Stimulated activated naive CD4-positive, alpha-beta T cell treated with Interleukin-2 at 50 U/mL for 16 hours (primary cell): ENCODE measurements at regions not wholly inside any gene's neighbourhood (a gene's known extent, or its start where the extent isn't known, plus 50 kb on each side); places are given as distances from the start of the nearest gene placed in this dataset.
"Not testable (repeated sequence)": the region's sequence is repeated elsewhere in the genome, so short reads cannot be mapped to it uniquely, and the experiment has no call there.

Experiments used
- DNase-seq: peaks from one replicate; lab custom pipeline; 2025; lab: John Stamatoyannopoulos, UW

DNA sequence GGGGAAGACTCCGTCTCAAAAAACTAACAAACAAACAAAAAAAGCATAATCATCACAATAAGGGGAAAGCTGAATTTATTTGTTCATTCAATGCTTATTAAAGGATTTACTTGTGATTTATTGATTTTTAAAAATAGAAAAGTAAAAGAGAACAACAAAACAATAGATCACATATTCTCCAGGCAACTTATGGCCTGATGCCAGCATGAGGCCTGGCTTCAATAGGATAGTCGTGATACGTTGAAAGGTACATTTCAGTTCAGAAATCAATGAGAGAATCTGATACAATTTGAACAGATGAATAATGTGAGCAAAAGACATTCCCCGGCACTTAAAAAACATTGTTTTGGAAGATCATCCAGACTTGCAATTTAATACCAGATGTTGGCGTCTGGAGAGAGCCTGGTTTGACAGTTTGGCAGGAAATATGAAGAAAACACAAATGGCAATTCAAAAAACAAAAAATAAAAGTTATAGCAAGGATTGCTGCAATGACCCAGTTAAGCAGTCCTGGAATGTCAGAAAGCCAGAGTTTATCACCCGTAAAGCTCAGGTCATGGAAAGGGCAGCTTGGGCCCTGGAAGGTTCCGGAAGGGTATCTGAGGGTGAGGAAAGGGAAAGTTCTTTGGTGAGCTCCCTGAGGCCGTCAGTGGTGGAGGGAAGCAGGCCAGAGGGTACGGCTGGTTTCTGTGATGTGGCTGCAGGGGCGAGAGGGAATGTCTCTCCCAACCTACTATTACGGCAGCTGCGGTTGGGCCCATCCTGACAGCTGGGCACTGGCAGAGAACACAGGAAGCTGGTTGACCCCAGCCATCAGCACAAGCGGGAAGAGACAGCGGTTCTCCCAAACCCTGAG, 230.2 kb upstream of the HES1 start:
- no peak for DNase-seq

DNA sequence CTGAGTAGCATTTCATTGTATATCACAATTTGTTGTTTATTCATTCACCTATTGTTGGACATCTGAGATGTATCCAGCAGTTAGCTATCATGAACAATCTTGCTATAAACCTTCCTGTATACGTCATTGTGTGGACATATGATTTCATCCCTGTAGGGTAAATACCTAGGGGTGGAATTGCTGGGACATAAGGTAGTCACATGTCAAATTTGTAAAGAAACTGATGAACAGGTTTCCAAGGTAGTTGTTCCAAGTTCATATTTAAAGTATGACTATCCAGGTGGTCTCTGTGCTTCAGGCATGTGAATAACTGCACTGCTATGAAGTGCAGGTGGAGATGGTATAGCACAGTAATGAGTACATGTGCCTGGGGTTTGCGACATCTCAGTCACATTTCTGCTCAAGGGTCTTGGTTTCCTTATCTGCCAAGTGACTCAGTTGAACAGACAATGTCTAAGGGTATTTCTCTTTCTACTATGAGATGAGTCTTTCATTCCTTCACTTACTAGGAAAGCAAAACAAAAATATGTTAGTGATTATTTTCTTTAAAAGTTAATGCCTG, 229.0 kb upstream of the HES1 start:
- DNase-seq: no peak

DNA sequence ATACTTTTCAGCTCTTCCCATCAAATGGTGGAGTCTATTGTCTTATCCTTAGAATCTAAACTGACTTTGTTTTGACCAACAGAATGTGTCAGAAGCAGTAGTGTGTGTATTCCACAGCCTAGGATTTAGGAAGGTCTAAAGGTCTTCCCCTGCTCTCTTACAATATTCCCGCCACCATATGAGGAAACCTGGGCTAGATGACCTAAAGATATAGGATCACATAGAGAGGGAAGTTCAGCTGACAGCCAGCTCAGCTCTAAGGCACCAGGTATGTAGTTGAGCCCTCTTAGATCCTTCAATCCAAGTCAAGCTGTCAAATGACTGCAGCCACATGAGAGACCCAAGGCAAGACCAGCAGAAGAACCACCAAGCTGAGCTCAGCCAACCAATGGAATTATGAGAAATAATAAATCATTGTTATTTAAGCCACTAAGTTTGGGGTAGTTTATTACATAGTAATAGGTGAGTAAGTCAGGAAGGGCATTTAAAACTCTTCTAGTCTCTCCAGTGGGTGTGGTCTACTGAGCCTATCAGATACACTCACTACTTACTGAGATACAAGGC, 227.7 kb upstream of the HES1 start:
- DNase-seq: no peak

DNA sequence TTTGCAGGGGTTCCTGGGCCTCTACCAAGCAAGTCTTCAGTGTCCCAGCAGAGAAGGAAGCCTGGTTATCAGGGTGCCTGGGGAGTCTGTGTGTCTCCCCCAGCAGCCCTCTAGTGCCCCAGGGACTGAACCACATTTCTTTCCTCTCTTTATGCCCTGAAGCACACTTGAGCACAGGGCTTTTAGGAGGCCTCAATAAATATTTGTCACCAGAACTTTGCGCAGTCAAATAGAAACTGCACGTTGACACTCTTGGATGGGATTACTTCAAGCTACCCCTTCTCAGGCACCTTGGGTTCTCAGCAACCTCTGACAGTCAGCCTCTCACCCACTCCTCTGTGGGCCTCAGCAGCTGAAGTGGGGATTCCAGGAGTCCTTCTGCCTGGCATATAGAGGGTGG, 226.6 kb upstream of the HES1 start:
- DNase-seq: no peak

DNA sequence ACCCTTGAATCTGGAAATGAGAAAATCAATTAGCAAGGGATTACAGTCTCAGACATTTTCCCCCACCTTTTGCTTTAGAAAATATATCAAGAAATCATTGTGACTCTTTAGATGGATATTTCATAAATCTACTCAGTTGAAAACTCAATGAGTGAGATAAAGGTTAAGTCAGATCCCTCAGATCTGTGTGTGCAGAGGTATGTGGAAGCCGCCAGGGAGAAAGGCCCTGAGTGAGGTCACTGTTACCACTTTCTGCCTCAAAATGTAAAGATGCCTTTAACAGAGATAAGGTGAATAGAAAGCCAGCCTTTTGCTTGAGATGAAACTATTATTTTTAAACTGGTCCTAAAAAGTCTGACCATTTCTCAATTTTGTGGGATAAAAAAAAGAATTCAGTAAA, 225.6 kb upstream of the HES1 start:
- no peak for DNase-seq

DNA sequence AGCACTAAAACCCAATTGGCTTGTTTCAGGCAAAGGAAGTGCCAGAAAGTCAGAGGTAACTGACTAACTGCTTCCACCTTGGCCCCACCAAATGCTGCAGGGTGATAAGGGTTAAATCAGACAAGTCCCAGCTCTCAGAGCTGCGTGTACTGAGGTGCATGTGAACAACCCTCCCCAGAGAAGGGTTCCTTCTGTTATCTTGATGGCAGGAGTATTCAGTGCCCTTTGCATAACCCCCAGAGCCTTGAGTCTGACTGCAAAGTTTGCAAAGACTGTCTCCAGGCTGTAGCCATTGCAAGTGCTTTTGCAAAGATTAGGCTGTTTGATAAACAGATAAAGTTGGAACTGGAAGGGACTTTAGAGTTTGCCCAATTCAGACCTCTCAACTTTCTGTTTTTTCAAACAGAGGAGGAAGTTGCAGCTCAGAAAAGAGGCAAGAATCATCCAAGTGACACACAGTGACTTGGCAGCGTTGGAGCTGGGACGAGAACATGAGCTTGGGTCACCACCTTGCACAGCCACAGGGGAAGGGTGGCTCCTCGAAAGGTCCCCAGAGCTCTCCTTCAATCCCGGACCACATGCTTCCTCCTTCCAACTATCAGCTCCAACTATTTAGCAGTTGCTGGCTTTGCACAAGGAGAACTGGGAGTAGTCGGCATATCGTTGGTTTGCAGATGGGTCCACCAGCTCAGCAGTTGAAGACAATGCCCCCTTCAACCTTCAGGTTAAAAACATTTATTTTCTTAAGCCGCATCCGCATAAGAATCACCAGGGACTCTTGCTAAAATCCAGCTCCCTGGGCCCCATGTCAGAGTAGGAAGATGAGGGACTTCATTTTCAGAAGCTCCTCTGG, 224.8 kb upstream of the HES1 start:
- no peak for DNase-seq

DNA sequence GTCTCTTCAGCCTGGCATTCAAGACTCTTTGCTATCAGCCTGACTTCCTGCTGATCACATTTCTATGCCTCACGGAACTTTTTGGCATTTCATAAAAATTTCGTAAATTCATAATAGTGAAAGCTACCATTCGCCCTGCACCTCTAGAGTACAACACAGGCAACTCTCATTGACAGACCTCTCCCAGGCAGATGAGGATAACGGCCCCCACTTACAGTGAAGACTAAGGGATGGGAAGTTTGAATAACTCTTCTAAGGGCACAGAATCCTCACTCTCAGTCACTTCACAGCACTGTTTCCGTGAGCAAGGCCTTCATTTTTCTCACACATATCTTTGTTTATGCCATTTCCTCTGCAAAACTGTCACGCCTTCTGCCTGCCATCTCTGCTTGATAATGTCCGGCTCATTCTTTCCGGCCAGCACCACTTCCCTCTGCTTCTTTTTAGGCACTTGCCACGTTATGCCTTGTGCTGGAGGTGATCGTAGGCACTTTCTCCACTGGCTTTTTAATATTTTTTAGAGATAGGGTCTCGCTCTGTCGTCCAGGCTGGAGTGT, 224.1 kb upstream of the HES1 start:
- no peak for DNase-seq

DNA sequence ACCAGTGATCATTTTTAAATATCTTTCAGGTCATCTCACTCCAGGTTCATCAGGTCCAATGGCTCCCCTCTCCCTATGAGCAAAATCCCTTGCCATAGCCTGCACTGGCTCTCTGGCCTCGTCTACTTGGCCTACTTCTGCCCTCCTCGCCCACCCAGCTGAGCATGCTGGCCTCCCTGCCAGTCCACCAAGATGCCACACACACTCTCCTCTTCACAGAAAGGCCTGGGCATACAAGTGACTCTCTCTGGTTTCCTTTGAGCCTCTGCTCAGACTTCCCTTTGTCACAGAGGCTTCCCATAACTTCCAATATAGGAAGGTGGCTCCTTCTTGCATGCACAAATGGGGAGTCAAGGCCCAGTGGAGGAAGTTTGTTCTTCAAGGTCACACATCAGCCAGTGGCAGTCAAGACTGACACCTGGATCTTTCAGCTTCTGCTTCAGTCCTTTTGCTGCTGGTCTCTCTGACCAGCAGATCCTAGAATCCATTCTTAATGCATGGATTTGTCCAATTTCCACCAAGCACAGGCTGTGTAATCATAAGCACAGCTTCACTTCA, 223.2 kb upstream of the HES1 start:
- DNase-seq: no peak

DNA sequence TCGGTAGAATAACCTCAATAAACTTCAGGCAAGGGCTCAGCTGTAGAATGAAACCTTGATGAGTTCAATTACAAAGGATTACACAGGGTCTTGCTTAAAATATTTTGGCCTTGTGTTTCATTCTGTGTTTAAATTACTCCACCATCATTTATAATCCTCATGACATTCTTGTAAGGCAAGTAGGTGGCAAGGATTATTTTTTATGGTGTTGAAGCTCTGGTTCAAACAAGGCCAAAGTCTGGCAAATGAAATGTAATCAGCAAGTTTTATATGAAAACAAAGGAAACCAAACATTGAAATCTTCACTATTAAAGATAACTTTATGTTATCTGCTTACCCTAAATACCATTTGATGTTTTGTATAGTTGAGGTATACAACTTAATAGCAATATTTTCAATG, 221.3 kb upstream of the HES1 start:
- DNase-seq: no peak

DNA sequence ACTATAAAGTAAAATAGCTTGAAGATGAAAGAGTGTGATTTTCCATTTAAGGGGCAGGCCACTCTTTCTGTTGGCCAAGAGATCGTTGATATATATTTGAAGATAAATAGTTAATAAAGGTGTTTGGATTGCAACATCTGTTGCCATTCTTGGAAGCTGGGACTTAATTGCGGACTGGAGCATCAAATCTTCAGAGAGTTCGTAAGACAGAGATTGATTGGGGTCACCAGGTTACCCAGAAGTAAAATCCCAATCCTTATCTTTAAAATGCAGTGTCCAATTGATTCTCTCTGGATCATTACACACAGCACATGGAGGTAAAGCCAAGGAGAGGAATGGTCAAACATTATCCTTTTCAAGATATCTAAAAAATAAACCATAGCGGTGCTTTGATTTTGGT, 220.8 kb upstream of the HES1 start:
- DNase-seq: no peak

DNA sequence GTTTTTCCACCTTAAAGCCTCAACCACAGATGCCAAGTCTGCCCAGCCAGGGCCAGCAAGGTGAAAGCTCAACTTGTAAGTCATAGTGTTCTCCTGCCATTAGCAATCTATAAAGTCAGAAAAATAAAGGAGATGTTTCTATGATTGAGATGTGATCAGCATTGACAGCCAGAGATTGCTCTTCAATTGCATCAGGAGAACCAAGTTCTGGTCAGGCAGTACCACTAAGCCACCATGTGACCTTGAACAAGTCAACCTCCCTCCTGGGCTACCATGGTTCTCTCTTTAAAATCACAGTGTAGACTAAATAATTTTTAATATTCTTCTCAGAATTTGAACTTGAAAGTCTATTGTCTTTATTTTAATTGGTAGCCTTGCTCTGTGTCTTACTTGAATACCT, 220.3 kb upstream of the HES1 start:
- DNase-seq: no peak

DNA sequence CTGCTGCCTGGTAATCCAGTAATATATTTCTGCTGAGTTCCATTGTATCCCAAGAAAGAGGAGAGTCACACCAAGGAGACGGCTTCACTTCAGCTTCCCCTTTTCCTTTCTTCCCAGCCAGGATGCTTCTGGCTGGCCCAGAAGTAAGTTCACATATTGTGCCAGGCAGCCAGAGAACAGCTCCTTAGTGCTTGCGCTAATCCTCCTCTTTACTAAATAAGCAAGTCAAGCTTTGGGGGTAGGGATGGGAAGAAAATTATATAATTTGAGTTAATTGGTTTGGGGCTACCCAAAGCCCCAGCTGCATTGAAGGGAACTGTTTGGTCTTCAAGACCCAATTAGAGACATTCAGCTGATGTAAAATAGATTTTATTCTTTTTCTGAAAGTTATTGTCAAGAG, 218.8 kb upstream of the HES1 start:
- DNase-seq: no peak

DNA sequence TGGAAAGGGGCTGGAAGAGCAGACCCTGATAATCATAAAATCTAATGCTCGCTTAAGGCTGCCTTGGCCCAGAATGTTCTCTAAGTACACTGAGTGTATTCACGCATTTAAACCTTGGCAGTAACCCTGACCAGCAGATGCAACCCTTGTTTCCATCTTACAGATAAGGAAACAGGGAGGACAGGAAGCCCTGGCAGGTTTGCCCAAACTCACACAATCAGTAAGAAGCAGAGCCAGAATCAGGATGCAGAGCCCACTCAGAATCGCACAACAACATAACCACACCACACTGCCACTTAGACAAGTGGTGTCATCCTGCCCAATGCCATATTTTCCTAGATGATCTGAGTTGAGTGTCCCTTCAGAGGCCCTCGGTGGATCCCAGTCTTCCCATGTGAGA, 214.5 kb upstream of the HES1 start:
- no peak for DNase-seq

DNA sequence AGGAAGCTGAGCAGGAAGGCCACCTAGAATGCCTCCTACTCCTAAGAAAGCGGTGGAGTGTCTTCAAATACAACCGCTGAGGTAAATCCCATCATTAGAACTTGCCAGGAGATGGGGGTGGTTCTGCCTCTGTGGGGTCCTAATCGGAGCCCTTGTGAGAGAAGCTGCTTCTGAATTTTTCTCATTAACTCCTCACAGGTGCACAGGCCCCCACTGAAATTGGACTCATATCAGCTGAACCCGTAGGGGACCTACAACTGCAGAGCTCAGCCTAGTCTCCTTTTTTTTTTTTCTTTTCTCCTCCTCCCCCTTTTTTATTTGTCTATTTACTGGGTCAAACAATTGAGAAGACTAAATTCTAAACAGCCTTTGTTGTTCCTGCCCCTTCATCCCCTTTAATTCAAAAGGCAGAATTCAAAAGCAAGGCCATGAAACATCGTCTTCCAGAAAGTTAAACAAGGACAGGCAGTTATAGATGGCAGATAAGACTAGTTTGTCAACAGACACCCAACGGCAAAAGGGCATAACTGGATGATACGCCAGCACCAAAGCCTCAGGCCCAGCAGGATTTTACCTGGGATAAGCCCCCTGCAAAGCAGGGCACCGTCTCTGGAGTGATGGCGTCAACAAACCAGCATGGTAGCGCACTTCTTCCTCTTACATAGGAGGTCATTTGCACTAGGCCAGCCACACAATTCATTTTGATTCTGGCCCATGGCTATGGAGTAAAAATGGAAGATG, 213.7 kb upstream of the HES1 start:
- no peak for DNase-seq

DNA sequence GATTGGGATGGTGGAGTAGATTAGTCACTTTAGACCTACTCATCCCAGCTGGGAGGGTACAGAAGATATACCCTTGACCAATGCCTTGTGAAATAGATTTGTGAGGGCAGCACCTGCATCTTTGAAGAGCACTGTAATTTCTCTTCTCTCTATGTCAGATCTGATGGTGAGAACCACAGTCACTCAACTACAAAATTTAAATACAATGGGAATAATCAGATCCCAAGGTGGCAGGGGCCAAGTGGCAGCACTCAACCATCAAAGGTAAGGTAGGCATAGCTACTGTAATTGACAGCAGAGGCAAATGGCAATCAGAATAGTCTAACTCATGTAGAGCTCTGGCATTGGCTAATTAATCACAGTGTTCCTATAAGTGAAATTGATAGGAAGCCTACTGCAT, 212.0 kb upstream of the HES1 start:
- not testable (repeated sequence) for DNase-seq

DNA sequence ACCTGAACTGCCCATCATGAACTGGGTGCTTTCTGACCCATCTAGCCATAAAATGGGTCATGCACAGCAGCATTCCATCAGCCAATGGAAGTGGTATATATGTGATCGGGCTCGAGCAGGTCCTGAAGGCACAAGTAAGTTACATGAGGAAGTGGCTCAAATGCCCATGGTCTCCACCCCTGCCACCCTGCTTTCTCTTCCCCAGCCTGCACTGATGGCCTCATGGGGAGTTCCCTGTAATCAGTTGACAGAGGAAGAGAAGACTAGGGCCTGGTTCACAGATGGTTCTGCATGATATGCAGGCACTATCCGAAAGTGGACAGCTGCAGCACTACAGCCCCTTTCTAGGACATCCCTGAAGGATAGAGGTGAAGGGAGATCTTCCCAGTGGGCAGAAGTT, 209.9 kb upstream of the HES1 start:
- not testable (repeated sequence) for DNase-seq

DNA sequence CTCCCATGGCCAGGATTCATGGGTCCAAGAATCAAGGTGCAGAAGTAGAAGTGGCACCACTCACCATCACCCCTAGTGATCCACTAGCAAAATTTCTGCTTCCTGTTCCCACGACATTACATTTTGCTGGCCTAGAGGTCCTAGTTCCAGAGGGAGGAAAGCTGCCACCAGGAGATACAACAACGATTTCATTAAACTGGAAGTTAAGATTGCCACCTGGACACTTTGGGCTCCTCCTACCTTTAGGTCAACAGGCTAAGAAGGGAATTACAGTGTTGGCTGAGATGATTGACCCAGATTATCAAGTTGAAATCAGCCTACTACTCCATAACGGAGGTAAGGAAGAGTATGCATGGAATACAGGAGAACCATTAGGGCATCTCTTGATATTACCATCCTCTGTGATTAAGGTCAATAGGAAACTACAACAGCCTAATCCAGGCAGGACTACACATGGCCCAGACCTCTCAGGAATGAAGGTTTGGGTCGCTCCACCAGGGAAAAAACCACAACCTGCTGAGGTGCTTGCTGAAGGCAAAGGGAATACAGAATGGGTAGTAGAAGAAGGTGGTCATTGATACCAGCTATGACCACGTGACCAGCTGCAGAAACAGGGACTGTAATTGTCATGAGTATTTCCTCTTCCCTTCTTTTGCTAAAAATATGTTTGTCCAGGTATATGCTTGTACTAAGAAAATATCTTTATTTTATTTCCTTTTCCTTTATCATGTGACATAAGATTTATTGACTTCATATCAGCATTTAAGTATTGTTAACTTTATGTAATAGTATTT, 208.3 kb upstream of the HES1 start:
- not testable (repeated sequence) for DNase-seq

DNA sequence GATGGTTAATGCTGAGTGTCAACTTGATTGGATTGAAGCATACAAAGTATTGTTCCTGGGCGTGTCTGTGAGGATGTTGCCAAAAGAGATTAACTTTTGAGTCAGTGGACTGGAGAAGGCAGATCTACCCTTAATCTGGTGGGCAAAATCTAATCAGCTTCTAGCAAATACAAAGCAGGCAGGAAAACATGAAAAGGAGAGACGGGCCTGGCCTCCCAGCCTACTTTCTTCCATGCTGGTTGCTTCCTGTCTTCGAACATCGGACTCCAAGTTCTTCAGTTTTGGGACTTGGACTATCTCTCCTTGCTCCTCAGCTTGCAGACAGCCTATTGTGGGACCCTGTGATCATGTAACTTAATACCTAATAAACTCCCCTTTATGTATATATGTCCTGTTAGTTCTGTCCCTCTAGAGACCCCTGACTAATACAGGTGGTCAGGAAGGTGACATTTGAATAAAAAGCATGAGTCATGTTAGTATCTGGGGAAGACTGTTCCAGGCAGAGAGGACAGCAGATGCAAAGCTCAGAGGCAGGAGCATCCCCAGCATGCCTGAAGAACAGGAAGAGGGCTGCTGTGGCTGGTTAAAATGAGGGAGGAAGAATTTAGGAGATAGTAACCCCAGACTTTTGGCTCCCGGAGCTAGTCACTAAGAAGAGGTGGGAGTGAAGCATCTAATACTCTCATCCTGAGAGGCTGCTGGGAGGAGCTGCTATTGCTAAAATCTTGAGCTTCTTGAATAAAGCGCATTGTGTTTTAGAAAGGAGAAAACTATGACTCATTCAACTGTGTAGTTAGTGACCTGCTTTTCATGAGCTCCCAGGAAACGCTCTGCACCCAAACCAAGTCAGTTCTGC, 207.4 kb upstream of the HES1 start:
- DNase-seq: no peak

DNA sequence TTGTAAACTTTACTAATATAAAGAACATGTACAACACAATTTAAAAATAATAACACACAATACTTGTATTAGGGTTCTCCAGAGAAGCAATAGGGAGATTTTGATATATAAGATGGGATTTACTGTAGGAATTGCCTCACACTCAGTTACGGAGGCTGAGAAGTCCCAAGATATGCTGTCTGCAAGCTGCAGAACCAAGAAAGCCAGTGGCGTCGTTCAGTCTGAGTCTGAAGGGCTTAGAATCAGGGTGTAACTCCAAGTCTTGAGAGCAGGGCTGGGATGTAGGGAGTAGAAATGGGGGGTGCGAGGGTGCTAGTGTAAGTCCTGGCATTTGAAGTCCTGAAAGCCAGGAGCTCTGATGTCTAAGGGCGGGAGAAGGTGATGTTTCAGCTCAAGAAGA, 206.6 kb upstream of the HES1 start:
- DNase-seq: no peak
